Activated CD4-positive, alpha-beta T cell treated with anti-CD3 and anti-CD28 coated beads for 1 hour (primary cell): ENCODE measurements at regions not wholly inside any gene's neighbourhood (a gene's known extent, or its start where the extent isn't known, plus 50 kb on each side); places are given as distances from the start of the nearest gene placed in this dataset.

Source experiments
- DNase-seq: peaks from one replicate; pipeline ENCODE4 v3.0.0-alpha.2; 2020

GRCh38 chr5:1704676-1705075 is 95.0 kb downstream of the MRPL36 start:
- no peak for DNase-seq

- no peak for DNase-seq
Measured at GRCh38 chr5:1704266-1704665, 95.4 kb downstream of the MRPL36 start.

GRCh38 chr5:1703352-1704050 is 96.1 kb downstream of the MRPL36 start:
- no peak for DNase-seq

GRCh38 chr5:1702318-1702717 is 97.3 kb downstream of the MRPL36 start:
- DNase-seq = no peak

- DNase-seq = no peak
Measured at GRCh38 chr5:1701884-1702283, 97.8 kb downstream of the MRPL36 start.

- DNase-seq = no peak
Measured at GRCh38 chr5:1701216-1701864, 98.3 kb downstream of the MRPL36 start.

- no peak for DNase-seq
Measured at GRCh38 chr5:1699394-1699793, 100.2 kb downstream of the MRPL36 start.

- DNase-seq = no peak
Measured at GRCh38 chr5:1698589-1699316, 100.9 kb downstream of the MRPL36 start.

- no peak for DNase-seq
Measured at GRCh38 chr5:1692381-1692780, 107.3 kb downstream of the MRPL36 start.

- no peak for DNase-seq
Measured at GRCh38 chr5:1687301-1687970, 112.2 kb downstream of the MRPL36 start.

GRCh38 chr5:1686016-1686802 is 113.4 kb downstream of the MRPL36 start:
- no peak for DNase-seq

- no peak for DNase-seq
Measured at GRCh38 chr5:1685066-1685465, 114.6 kb downstream of the MRPL36 start.

- no peak for DNase-seq
Measured at GRCh38 chr5:1681955-1682354, 117.7 kb downstream of the MRPL36 start.

GRCh38 chr5:1673042-1673677 is 126.5 kb downstream of the MRPL36 start:
- no peak for DNase-seq

GRCh38 chr5:1672396-1672795 is 127.2 kb downstream of the MRPL36 start:
- DNase-seq = no peak

GRCh38 chr5:1671351-1671750 is 128.3 kb downstream of the MRPL36 start:
- no peak for DNase-seq

- DNase-seq = no peak
Measured at GRCh38 chr5:1670351-1670750, 129.3 kb downstream of the MRPL36 start.

- no peak for DNase-seq
Measured at GRCh38 chr5:1669276-1670155, 130.1 kb downstream of the MRPL36 start.

GRCh38 chr5:1668141-1668721 is 131.4 kb downstream of the MRPL36 start:
- DNase-seq = no peak

- no peak for DNase-seq
Measured at GRCh38 chr5:1667648-1668140, 131.9 kb downstream of the MRPL36 start.
